ENCODE measurements at regions not wholly inside any gene's neighbourhood (a gene's known extent, or its start where the extent isn't known, plus 50 kb on each side); places are given as distances from the start of the nearest gene placed in this dataset.

GRCh38 chr7:41052201-41052600 lies 650.7 kb downstream of the INHBA start:
- TF ChIP-seq CTCF (conservative IDR thresholded peaks at IDR 0.05; ENCODE audit: low read length): no peak
- no peak for TF ChIP-seq EZH2phosphoT487 (IDR thresholded peaks at IDR 0.05; ENCODE audit: borderline replicate concordance, low read depth, low read length)
